ENCODE measurements at regions not wholly inside any gene's neighbourhood (a gene's known extent, or its start where the extent isn't known, plus 50 kb on each side); places are given as distances from the start of the nearest gene placed in this dataset.

- H3K4me3 ChIP-seq (replicated peaks; ENCODE audit: insufficient read depth, low read length), result no peak overlapping the region
- H3K27ac ChIP-seq (replicated peaks), result no peak overlapping the region
- no peak for TF ChIP-seq CTCF (IDR thresholded peaks at IDR 0.05; ENCODE audit: insufficient read depth, low read length)
- no peak for TF ChIP-seq GABPA (IDR thresholded peaks at IDR 0.05; ENCODE audit: low read depth)
- no peaks in the 10 kb centered on the region for H3K27me3 ChIP-seq (ENCODE audit: insufficient read depth, poor library complexity, severe bottlenecking)
- DNase-seq (ENCODE audit: low read depth in 1 of 2, low spot score in 1 of 2), result no peak
These were observed 553.2 kb downstream of the RFC3 start for GRCh38 chr13:34371108-34371507.

GRCh38 chr13:34371645-34372395 is 553.9 kb downstream of the RFC3 start:
- no peak for DNase-seq (ENCODE audit: low read depth in 1 of 2, low spot score in 1 of 2)
- Histone ChIP-seq H3K4me3 (replicated peaks; ENCODE audit: insufficient read depth, low read length) (no peak overlapping the region), H3K27me3 (ENCODE audit: insufficient read depth, poor library complexity, severe bottlenecking) (no peaks in the 10 kb centered on the region), H3K27ac (replicated peaks) (no peak overlapping the region)
- TF ChIP-seq CTCF (IDR thresholded peaks at IDR 0.05; ENCODE audit: insufficient read depth, low read length), result no peak
- no peak for TF ChIP-seq REST (IDR thresholded peaks at IDR 0.05; ENCODE audit: insufficient replicate concordance, low read depth)
- no peak for TF ChIP-seq POLR2AphosphoS5 (IDR thresholded peaks at IDR 0.05; ENCODE audit: low read depth)
- TF ChIP-seq GABPA (IDR thresholded peaks at IDR 0.05; ENCODE audit: low read depth), result no peak
- TF ChIP-seq SPI1 (IDR thresholded peaks at IDR 0.05; ENCODE audit: borderline replicate concordance, low read depth), result no peak

- Histone ChIP-seq H3K27me3 (ENCODE audit: insufficient read depth, poor library complexity, severe bottlenecking) (no peaks in the 10 kb centered on the region), H3K4me3 (replicated peaks; ENCODE audit: insufficient read depth, low read length) (no peak overlapping the region), H3K27ac (replicated peaks) (no peak overlapping the region)
- DNase-seq (ENCODE audit: low read depth in 1 of 2, low spot score in 1 of 2), result no peak
- TF ChIP-seq CTCF (IDR thresholded peaks at IDR 0.05; ENCODE audit: insufficient read depth, low read length) (no peak), POLR2AphosphoS5 (IDR thresholded peaks at IDR 0.05; ENCODE audit: low read depth) (no peak), SPI1 (IDR thresholded peaks at IDR 0.05; ENCODE audit: borderline replicate concordance, low read depth) (no peak), REST (IDR thresholded peaks at IDR 0.05; ENCODE audit: insufficient replicate concordance, low read depth) (no peak)
These were observed 554.6 kb downstream of the RFC3 start for GRCh38 chr13:34372581-34372980.

- no peak overlapping the region for H3K4me3 ChIP-seq (replicated peaks; ENCODE audit: insufficient read depth, low read length)
- TF ChIP-seq POLR2AphosphoS5 (IDR thresholded peaks at IDR 0.05; ENCODE audit: low read depth) (no peak), CTCF (IDR thresholded peaks at IDR 0.05; ENCODE audit: insufficient read depth, low read length) (no peak), SPI1 (IDR thresholded peaks at IDR 0.05; ENCODE audit: borderline replicate concordance, low read depth) (no peak), REST (IDR thresholded peaks at IDR 0.05; ENCODE audit: insufficient replicate concordance, low read depth) (no peak), GABPA (IDR thresholded peaks at IDR 0.05; ENCODE audit: low read depth) (no peak)
- H3K27ac ChIP-seq (replicated peaks), result no peak overlapping the region
- DNase-seq (ENCODE audit: low read depth in 1 of 2, low spot score in 1 of 2), result no peak
- no peaks in the 10 kb centered on the region for H3K27me3 ChIP-seq (ENCODE audit: insufficient read depth, poor library complexity, severe bottlenecking)
These were observed 558.5 kb downstream of the RFC3 start for GRCh38 chr13:34376483-34376882.

Data from HL-60 (cell line).